Gastroesophageal sphincter (tissue), 4 donors: ENCODE measurements at regions not wholly inside any gene's neighbourhood (a gene's known extent, or its start where the extent isn't known, plus 50 kb on each side); places are given as distances from the start of the nearest gene placed in this dataset.

ENCODE experiments used
- ATAC-seq: fragments of 150-250 bp; one replicate; pipeline ENCODE4 v1.9.1; 2016; ENCODE audit warnings: mild to moderate bottlenecking, moderate library complexity
- H3K27ac ChIP-seq, 4 donors: fragments of 200-600 bp; sonication (generic) in 3 of 4; 1 replicate in 3 of 4; 2 replicates in 1 of 4; pipeline ENCODE4 v1.5.1; 2016 to 2019
- H3K27me3 ChIP-seq: fragments of 200-600 bp; sonication (generic); one replicate; pipeline ENCODE4 v1.5.1; 2019
- H3K36me3 ChIP-seq, 2 donors: fragments of 200-600 bp; sonication (generic); one replicate each; pipeline ENCODE4 v1.5.1; 2019; ENCODE audit warnings: control low read depth in 1 of 2
- H3K4me1 ChIP-seq, 3 donors: fragments of 200-600 bp; sonication (generic); 1 replicate in 2 of 3; 2 replicates in 1 of 3; pipeline ENCODE4 v1.5.1; 2016 to 2019; ENCODE audit warnings: control low read depth in 2 of 3
- H3K4me3 ChIP-seq, 2 donors: fragments of 200-600 bp; sonication (generic); one replicate each; pipeline ENCODE4 v1.5.1; 2019; ENCODE audit warnings: mild to moderate bottlenecking in 1 of 2, moderate library complexity in 1 of 2
- H3K9me3 ChIP-seq, 3 donors: fragments of 200-600 bp; sonication (generic); one replicate each; pipeline ENCODE4 v1.5.1; 2017 to 2019; ENCODE audit warnings: control low read depth in 2 of 3
- CTCF ChIP-seq, 4 experiments: fragments of 200-600 bp in 2 of 4; fragments of 450-650 bp in 2 of 4; sonication (generic) in 1 of 4; IDR thresholded peaks; one replicate each; pipeline ENCODE4 v1.5.1; 2017 to 2019; ENCODE audit warnings: antibody characterized with exemption in 4 of 4, mild to moderate bottlenecking in 2 of 4, moderate library complexity in 2 of 4
- EP300 ChIP-seq: sonication (generic); formaldehyde crosslinking; IDR thresholded peaks from one replicate; pipeline ENCODE4 v1.6.1; 2017; ENCODE audit warnings: antibody characterized with exemption, mild to moderate bottlenecking
- POLR2A ChIP-seq, 2 donors: fragments of 450-650 bp; IDR thresholded peaks; one replicate each; pipeline ENCODE4 v1.6.1; 2017; ENCODE audit warnings: antibody characterized with exemption in 2 of 2, mild to moderate bottlenecking in 2 of 2, moderate library complexity in 1 of 2
- POLR2AphosphoS5 ChIP-seq: sonication (generic); formaldehyde crosslinking; IDR thresholded peaks from one replicate; pipeline ENCODE4 v1.6.1; 2017; ENCODE audit warnings: antibody characterized with exemption
- WGBS, 2 donors: methylation state at CpG; one replicate each; pipeline ENCODE4 v1.1.5; 2018; ENCODE audit warnings: low coverage in 1 of 2; 5-methylcytosine and 5-hydroxymethylcytosine counted together

DNA sequence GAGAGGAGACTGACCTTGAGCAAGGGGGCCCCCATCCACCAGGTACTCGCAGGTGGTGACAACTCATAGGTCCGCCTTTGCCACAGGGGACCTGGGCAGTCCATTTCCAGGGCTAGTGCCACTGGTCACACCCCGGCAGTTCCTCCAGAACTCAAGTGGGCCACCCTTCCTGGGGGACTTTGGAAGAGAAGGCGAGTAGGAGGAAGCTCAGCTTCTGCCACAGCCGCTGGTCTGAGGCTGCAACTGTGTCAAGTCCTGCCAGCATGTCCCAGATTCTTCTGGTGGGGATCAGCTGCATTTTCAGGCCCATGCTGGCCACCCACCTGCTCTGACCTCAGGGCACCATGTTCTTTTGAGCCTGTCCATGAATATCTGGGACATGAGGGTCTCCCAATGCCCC, 423.9 kb upstream of the MYT1L start:
- no peaks in the 10 kb centered on the region for H3K4me1 ChIP-seq
- TF ChIP-seq POLR2AphosphoS5 (no peak), CTCF (IDR thresholded peaks at IDR 0.05) (no peak), EP300 (no peak), POLR2A (IDR thresholded peaks at IDR 0.05) (no peak)
- WGBS, 2 donors, result 82 to 100% methylated on average over 1 to 3 of the region's 5 CpGs
- no peak overlapping the region for H3K4me3 ChIP-seq
- no peaks in the 10 kb centered on the region for H3K9me3 ChIP-seq
- H3K27me3 ChIP-seq, result no peaks in the 10 kb centered on the region
- no peak for ATAC-seq
- H3K36me3 ChIP-seq, result no peaks in the 10 kb centered on the region
- no peak overlapping the region for H3K27ac ChIP-seq

DNA sequence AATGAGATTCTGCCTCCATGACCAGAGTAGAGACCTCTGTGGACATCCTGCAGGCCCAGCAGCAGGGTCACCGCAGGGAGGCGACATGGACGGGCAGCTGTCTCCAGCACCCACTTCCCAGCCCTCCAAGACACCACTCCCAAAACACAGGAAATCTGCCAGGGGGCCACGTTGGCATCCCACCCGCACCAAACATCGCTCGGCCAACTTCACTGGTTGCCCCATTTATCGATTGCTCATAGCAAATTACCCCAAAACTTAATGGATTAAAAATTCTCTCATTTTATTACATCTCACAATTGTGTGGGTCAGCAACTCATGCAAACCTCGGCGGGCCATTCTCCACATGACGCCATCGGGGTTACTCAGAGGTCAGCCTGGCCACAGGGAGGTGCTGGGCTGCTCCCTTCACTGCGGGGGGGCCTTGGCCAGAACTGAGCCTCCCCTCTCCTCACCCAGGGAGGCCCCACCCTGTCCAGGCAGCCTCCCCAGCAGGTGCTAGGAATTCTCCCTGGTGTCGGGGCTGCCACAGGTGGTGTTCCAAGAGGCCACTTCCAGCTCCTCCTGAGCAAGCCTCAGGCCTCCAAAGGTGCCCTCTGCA, 420.7 kb upstream of the MYT1L start:
- H3K27ac ChIP-seq, result no peak overlapping the region
- H3K9me3 ChIP-seq, result no peaks in the 10 kb centered on the region
- no peak for ATAC-seq
- H3K4me3 ChIP-seq, result no peak overlapping the region
- no peaks in the 10 kb centered on the region for H3K4me1 ChIP-seq
- no peaks in the 10 kb centered on the region for H3K27me3 ChIP-seq
- no peaks in the 10 kb centered on the region for H3K36me3 ChIP-seq
- TF ChIP-seq POLR2A (IDR thresholded peaks at IDR 0.05) (no peak), POLR2AphosphoS5 (no peak), CTCF (IDR thresholded peaks at IDR 0.05) (no peak), EP300 (no peak)
- 70 to 88% methylated on average over 2 to 10 of the region's 14 CpGs for WGBS, 2 donors

DNA sequence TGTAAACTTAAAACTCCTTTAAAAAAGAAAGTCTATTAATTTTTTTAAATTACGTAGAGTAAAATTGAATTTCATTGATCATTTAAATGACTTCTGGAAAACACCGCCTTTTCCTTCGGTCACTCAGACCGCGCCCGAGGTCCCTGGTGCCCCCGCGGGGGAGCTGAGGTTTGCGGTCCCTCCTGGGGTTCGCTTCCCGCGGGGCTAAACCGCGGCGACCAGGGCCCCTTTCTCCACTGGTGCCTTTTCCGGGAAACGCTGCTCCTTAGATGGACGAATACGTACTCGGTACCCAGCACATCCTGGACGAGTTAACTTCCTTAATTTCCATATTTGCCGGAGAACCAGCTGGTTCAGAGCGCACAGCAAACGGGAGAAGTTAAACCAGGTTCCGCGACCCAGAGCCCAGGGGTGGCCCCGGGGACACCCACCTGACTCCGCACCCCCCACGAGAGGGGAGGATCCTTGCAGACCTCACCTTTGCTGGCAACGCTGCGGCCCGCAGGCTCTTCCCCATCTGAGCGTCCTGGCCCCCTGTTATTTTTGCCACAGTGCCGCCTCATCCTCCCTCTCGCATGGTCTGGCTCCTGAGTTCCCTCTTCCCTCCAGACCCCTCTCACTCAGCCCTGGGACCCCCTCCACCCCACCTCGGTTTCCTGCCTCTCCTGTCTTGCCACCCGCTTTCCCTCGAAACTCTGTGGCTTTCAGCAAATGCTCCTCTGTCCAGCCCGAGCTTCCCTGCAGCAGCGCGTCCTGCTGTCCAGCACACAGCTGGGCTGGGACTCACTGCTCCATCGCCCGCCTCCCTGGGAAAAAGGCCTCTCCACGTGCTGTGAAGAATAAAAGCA, 420.0 kb upstream of the MYT1L start:
- no peak for ATAC-seq
- H3K36me3 ChIP-seq, result no peaks in the 10 kb centered on the region
- no peak overlapping the region for H3K4me3 ChIP-seq
- H3K27me3 ChIP-seq, result no peaks in the 10 kb centered on the region
- H3K27ac ChIP-seq, result no peak overlapping the region
- no peaks in the 10 kb centered on the region for H3K9me3 ChIP-seq
- 93 to 96% methylated on average over 13 to 25 of the region's 44 CpGs for whole genome bisulfite sequencing, 2 donors
- no peaks in the 10 kb centered on the region for H3K4me1 ChIP-seq
- TF ChIP-seq POLR2AphosphoS5 (no peak), POLR2A (IDR thresholded peaks at IDR 0.05) (no peak), EP300 (no peak), CTCF (IDR thresholded peaks at IDR 0.05) (no peak)

GRCh38 chr2:2749206-2749598, 418.1 kb upstream of the MYT1L start:
- no peaks in the 10 kb centered on the region for H3K9me3 ChIP-seq
- no peak overlapping the region for H3K27ac ChIP-seq
- H3K4me3 ChIP-seq, result no peak overlapping the region
- 80% methylated on average over 1 of the region's 9 CpGs; no CpG with 5 or more reads in 1 of the 2 donors for WGBS, 2 donors
- H3K36me3 ChIP-seq, result no peaks in the 10 kb centered on the region
- no peak for ATAC-seq
- TF ChIP-seq POLR2A (IDR thresholded peaks at IDR 0.05) (no peak), CTCF (IDR thresholded peaks at IDR 0.05) (no peak), EP300 (no peak), POLR2AphosphoS5 (no peak)
- H3K27me3 ChIP-seq, result no peaks in the 10 kb centered on the region
- H3K4me1 ChIP-seq, result peaks cover 0 to 1% (median 0%) of the 10 kb centered on the region in 3 donors
